ENCODE measurements at regions not wholly inside any gene's neighbourhood (a gene's known extent, or its start where the extent isn't known, plus 50 kb on each side); places are given as distances from the start of the nearest gene placed in this dataset.

DNA sequence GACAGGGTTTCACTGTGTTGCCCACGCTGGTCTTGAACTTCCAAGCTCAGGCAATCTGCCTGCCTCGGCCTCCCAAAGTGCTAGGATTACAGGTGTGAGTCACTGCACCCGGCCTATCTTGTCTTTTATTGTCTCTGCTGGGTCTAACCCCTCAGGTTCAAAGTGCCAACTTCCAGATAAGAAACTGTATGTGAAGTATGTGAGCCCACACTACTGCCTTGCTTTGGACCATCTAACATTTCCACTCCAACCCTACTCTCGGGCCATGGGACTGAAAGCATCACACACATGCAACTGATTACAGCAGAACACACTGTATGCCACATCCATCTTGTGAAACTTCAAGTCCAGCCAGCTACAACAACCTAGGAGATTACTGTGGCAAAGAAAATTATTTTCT is 256.1 kb upstream of the VEPH1 start:
- no peak for TF ChIP-seq CTCF (IDR thresholded peaks at IDR 0.05)
- TF ChIP-seq POLR2A (IDR thresholded peaks at IDR 0.05): no peak
- no peak for TF ChIP-seq EP300 (IDR thresholded peaks at IDR 0.05)
- no peak for TF ChIP-seq POLR2AphosphoS5 (IDR thresholded peaks at IDR 0.05)
- H3K27me3 ChIP-seq: no peaks in the 10 kb centered on the region
- ATAC-seq (ENCODE audit: low FRiP score in 2 of 2) (no peak), DNase-seq (no peak)
- H3K4me1 ChIP-seq: no peaks in the 10 kb centered on the region
- H3K27ac ChIP-seq: no peak overlapping the region
- H3K9me3 ChIP-seq: no peaks in the 10 kb centered on the region
- WGBS, 2 donors: 60 to 66% methylated on average over 4 of the region's 4 CpGs
- H3K36me3 ChIP-seq: no peaks in the 10 kb centered on the region
- H3K4me3 ChIP-seq: no peak overlapping the region

DNA sequence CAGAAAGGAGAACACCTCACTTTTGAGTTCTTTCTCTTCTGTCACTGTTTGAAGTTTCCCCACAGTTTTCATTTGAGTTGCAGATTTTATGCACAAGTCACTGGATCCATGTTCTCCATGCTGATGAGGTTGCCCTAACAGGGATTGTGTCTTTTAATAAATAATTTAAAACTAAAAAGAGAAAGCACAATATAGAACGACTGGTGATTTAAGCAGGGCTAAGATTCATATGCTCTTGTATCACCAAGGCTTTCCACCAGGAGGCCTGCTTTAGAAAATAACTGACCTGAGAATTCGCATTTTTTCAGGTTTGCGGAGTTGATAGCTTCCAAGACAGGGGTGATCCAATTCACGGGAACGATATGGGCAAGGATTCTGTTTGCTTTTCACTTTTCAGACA is 252.0 kb upstream of the VEPH1 start:
- DNase-seq: no peak
- Histone ChIP-seq H3K27ac (no peak overlapping the region), H3K4me1 (no peaks in the 10 kb centered on the region), H3K27me3 (no peaks in the 10 kb centered on the region), H3K36me3 (no peaks in the 10 kb centered on the region), H3K9me3 (no peaks in the 10 kb centered on the region), H3K4me3 (no peak overlapping the region)
- ATAC-seq (ENCODE audit: low FRiP score in 2 of 2): no peak
- TF ChIP-seq POLR2AphosphoS5 (IDR thresholded peaks at IDR 0.05) (no peak), EP300 (IDR thresholded peaks at IDR 0.05) (no peak), POLR2A (IDR thresholded peaks at IDR 0.05) (no peak), CTCF (IDR thresholded peaks at IDR 0.05) (no peak)
- WGBS, 2 donors: 65 to 70% methylated on average over 5 of the region's 5 CpGs

DNA sequence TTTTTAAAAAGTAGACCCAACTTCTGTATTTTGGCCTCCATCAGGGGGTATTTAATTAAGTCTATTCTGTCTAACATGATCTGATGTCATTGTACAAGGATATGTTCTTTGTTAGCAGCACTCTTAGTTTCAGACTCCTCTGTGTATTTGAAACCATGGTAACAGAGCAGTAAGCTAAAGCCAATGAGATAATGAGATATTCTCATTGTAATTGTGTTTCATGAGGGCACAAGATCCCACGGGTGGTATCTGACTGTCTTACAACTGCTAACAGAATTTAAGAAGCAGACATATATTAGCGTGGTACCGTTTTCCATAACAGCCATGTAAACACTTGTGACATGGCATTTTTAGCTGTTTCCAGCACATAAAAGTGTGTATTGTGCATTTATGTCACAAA is 251.2 kb upstream of the VEPH1 start:
- WGBS, 2 donors: 62 to 76% methylated on average over 3 of the region's 3 CpGs

GRCh38 chr3:157753787-157754136 is 250.5 kb upstream of the VEPH1 start:
- no peak for DNase-seq
- no peak for ATAC-seq (ENCODE audit: low FRiP score in 2 of 2)
- Histone ChIP-seq H3K4me3 (no peak overlapping the region), H3K27me3 (no peaks in the 10 kb centered on the region), H3K9me3 (no peaks in the 10 kb centered on the region), H3K4me1 (no peaks in the 10 kb centered on the region), H3K36me3 (no peaks in the 10 kb centered on the region), H3K27ac (no peak overlapping the region)
- WGBS, 2 donors: 62 to 73% methylated on average over 3 of the region's 3 CpGs
- TF ChIP-seq POLR2AphosphoS5 (IDR thresholded peaks at IDR 0.05): no peak
- no peak for TF ChIP-seq CTCF (IDR thresholded peaks at IDR 0.05)
- no peak for TF ChIP-seq EP300 (IDR thresholded peaks at IDR 0.05)
- TF ChIP-seq POLR2A (IDR thresholded peaks at IDR 0.05): no peak

More for the DNA sequence above, 251.2 kb upstream of the VEPH1 start:
- no peaks in the 10 kb centered on the region for H3K9me3 ChIP-seq
- ATAC-seq (ENCODE audit: low FRiP score in 2 of 2) (no peak), DNase-seq (no peak)
- H3K4me3 ChIP-seq: no peak overlapping the region
- H3K27me3 ChIP-seq: no peaks in the 10 kb centered on the region
- no peaks in the 10 kb centered on the region for H3K4me1 ChIP-seq
- H3K36me3 ChIP-seq: no peaks in the 10 kb centered on the region
- TF ChIP-seq POLR2AphosphoS5 (IDR thresholded peaks at IDR 0.05) (no peak), CTCF (IDR thresholded peaks at IDR 0.05) (no peak), POLR2A (IDR thresholded peaks at IDR 0.05) (no peak), EP300 (IDR thresholded peaks at IDR 0.05) (no peak)
- H3K27ac ChIP-seq: no peak overlapping the region

- TF ChIP-seq POLR2AphosphoS5 (IDR thresholded peaks at IDR 0.05) (no peak), CTCF (IDR thresholded peaks at IDR 0.05) (no peak), POLR2A (IDR thresholded peaks at IDR 0.05) (no peak), EP300 (IDR thresholded peaks at IDR 0.05) (no peak)
- Histone ChIP-seq H3K27me3 (no peaks in the 10 kb centered on the region), H3K4me1 (no peaks in the 10 kb centered on the region), H3K27ac (no peak overlapping the region), H3K36me3 (no peaks in the 10 kb centered on the region), H3K9me3 (no peaks in the 10 kb centered on the region), H3K4me3 (no peak overlapping the region)
- DNase-seq: no peak
- no peak for ATAC-seq (ENCODE audit: low FRiP score in 2 of 2)
- WGBS, 2 donors: 71 to 73% methylated on average over 5 of the region's 5 CpGs
These were observed 250.0 kb upstream of the VEPH1 start for GRCh38 chr3:157752956-157753786.

Data from upper lobe of left lung (tissue), 6 donors.